ENCODE measurements at regions not wholly inside any gene's neighbourhood (a gene's known extent, or its start where the extent isn't known, plus 50 kb on each side); places are given as distances from the start of the nearest gene placed in this dataset.

GRCh38 chr5:110239786-110240185, 486.7 kb downstream of the TMEM232 start:
- no peak for DNase-seq (ENCODE audit: extremely low spot score)
- no peak for TF ChIP-seq BHLHE40 (IDR thresholded peaks at IDR 0.05; ENCODE audit: borderline replicate concordance)
- no peak for TF ChIP-seq HDGF (IDR thresholded peaks at IDR 0.05; ENCODE audit: borderline replicate concordance)
- no peak for TF ChIP-seq FOXM1 (IDR thresholded peaks at IDR 0.05; ENCODE audit: borderline replicate concordance)
- TF ChIP-seq SP1 (IDR thresholded peaks at IDR 0.05): no peak
- no peak for TF ChIP-seq NFRKB (IDR thresholded peaks at IDR 0.05)
- no peak for TF ChIP-seq ARNT (IDR thresholded peaks at IDR 0.05)
- no peak for TF ChIP-seq FOXK2 (IDR thresholded peaks at IDR 0.05)
- no peak for TF ChIP-seq PKNOX1 (IDR thresholded peaks at IDR 0.05)
- no peak for TF ChIP-seq TARDBP (IDR thresholded peaks at IDR 0.05)
- no peak for TF ChIP-seq ELF4 (IDR thresholded peaks at IDR 0.05)
- no peak for TF ChIP-seq L3MBTL2 (conservative IDR thresholded peaks at IDR 0.05)
- no peak for TF ChIP-seq CTBP1 (IDR thresholded peaks at IDR 0.05; ENCODE audit: borderline replicate concordance)
- POLR2A ChIA-PET: no interaction called here
- CTCF ChIA-PET: no interaction called here

- ChIA-PET CTCF (no interaction called here), POLR2A (no interaction called here)
- DNase-seq (ENCODE audit: extremely low spot score): no peak
- no peak for TF ChIP-seq SP1 (IDR thresholded peaks at IDR 0.05)
- TF ChIP-seq PKNOX1 (IDR thresholded peaks at IDR 0.05): no peak
- no peak for TF ChIP-seq SUZ12 (IDR thresholded peaks at IDR 0.05)
- no peak for TF ChIP-seq BHLHE40 (IDR thresholded peaks at IDR 0.05; ENCODE audit: borderline replicate concordance)
- TF ChIP-seq FOXM1 (IDR thresholded peaks at IDR 0.05; ENCODE audit: borderline replicate concordance): no peak
- TF ChIP-seq ELF4 (IDR thresholded peaks at IDR 0.05): no peak
These were observed 483.5 kb downstream of the TMEM232 start for GRCh38 chr5:110242950-110243349.

GRCh38 chr5:110248921-110249320, 477.6 kb downstream of the TMEM232 start:
- ChIA-PET CTCF (no interaction called here), POLR2A (no interaction called here)
- TF ChIP-seq NFRKB (IDR thresholded peaks at IDR 0.05): no peak
- TF ChIP-seq ARNT (IDR thresholded peaks at IDR 0.05): no peak
- TF ChIP-seq TARDBP (IDR thresholded peaks at IDR 0.05): no peak
- TF ChIP-seq LEF1 (IDR thresholded peaks at IDR 0.05; ENCODE audit: borderline replicate concordance): no peak
- TF ChIP-seq CTBP1 (IDR thresholded peaks at IDR 0.05; ENCODE audit: borderline replicate concordance): no peak
- no peak for TF ChIP-seq PKNOX1 (IDR thresholded peaks at IDR 0.05)
- DNase-seq (ENCODE audit: extremely low spot score): no peak

- TF ChIP-seq ARNT (IDR thresholded peaks at IDR 0.05) (no peak), CTBP1 (IDR thresholded peaks at IDR 0.05; ENCODE audit: borderline replicate concordance) (no peak), PKNOX1 (IDR thresholded peaks at IDR 0.05) (no peak), FOXK2 (IDR thresholded peaks at IDR 0.05) (no peak)
- DNase-seq (ENCODE audit: extremely low spot score): no peak
- ChIA-PET POLR2A (no interaction called here), CTCF (no interaction called here)
These were observed 476.1 kb downstream of the TMEM232 start for GRCh38 chr5:110250355-110250754.

- ChIA-PET CTCF (no interaction called here), POLR2A (no interaction called here)
- no peak for DNase-seq (ENCODE audit: extremely low spot score)
These were observed 475.7 kb downstream of the TMEM232 start for GRCh38 chr5:110250755-110251154.

More at GRCh38 chr5:110250755-110251154, 475.7 kb downstream of the TMEM232 start:
- TF ChIP-seq LEF1 (IDR thresholded peaks at IDR 0.05; ENCODE audit: borderline replicate concordance) (no peak), SP1 (IDR thresholded peaks at IDR 0.05) (no peak), FOXK2 (IDR thresholded peaks at IDR 0.05) (no peak), ARNT (IDR thresholded peaks at IDR 0.05) (no peak), ZNF384 (IDR thresholded peaks at IDR 0.05) (no peak), FOXA1 (IDR thresholded peaks at IDR 0.05) (no peak), BHLHE40 (IDR thresholded peaks at IDR 0.05; ENCODE audit: borderline replicate concordance) (no peak), HDGF (IDR thresholded peaks at IDR 0.05; ENCODE audit: borderline replicate concordance) (no peak), FOXM1 (IDR thresholded peaks at IDR 0.05; ENCODE audit: borderline replicate concordance) (no peak), TARDBP (IDR thresholded peaks at IDR 0.05) (no peak), ELF4 (IDR thresholded peaks at IDR 0.05) (no peak), L3MBTL2 (conservative IDR thresholded peaks at IDR 0.05) (no peak), PKNOX1 (IDR thresholded peaks at IDR 0.05) (no peak), SUZ12 (IDR thresholded peaks at IDR 0.05) (no peak), NFRKB (IDR thresholded peaks at IDR 0.05) (no peak), CTBP1 (IDR thresholded peaks at IDR 0.05; ENCODE audit: borderline replicate concordance) (no peak)

Data from HEK293T (cell line).